ENCODE measurements at regions not wholly inside any gene's neighbourhood (a gene's known extent, or its start where the extent isn't known, plus 50 kb on each side); places are given as distances from the start of the nearest gene placed in this dataset.
A peak's percentile ranks its signal among the peaks of the same experiment; 100 is the strongest.

- Histone ChIP-seq H4K91ac (ENCODE audit: insufficient read length, low read depth, low read length) (no peak overlapping the region), H4K20me1 (ENCODE audit: control insufficient read depth, insufficient read depth, insufficient read length) (no peaks in the 10 kb centered on the region), H3K27me3 (ENCODE audit: insufficient read depth, low read length) (no peaks in the 10 kb centered on the region), H3K14ac (ENCODE audit: insufficient read depth, low read length) (no peak overlapping the region), H3T11ph (ENCODE audit: low read length) (no peak overlapping the region), H3K4me2 (ENCODE audit: insufficient read depth, insufficient read length, low read length) (peak overlapping the region; percentile 51), H3K23ac (ENCODE audit: insufficient read length, low read depth, low read length) (no peak overlapping the region), H3K56ac (ENCODE audit: insufficient read length, low read depth, low read length) (no peak overlapping the region), H2BK5ac (ENCODE audit: insufficient read length, low read length) (no peak overlapping the region), H2AFZ (ENCODE audit: low read length) (no peak overlapping the region), H2BK120ac (ENCODE audit: low read depth, low read length, poor library complexity, severe bottlenecking) (no peak overlapping the region), H3K4ac (ENCODE audit: low read depth, low read length) (no peak overlapping the region), H4K8ac (replicated peaks; ENCODE audit: insufficient read length, low read depth, low read length) (no peak overlapping the region), H3K4me1 (ENCODE audit: insufficient read depth, low read length) (peaks cover 2% of the 10 kb centered on the region; the same call in 1 of the 2 replicates), H4K5ac (ENCODE audit: insufficient read length, low read depth, low read length) (no peak overlapping the region), H2BK15ac (ENCODE audit: low read depth, low read length) (no peak overlapping the region), H3K18ac (ENCODE audit: insufficient read length, low read depth, low read length) (no peak overlapping the region), H3K9me3 (ENCODE audit: control insufficient read depth, low read depth, low read length) (no peaks in the 10 kb centered on the region), H2BK12ac (ENCODE audit: insufficient read length, low read depth, low read length) (no peak overlapping the region), H2BK20ac (ENCODE audit: low read depth, low read length, poor library complexity, severe bottlenecking) (no peak overlapping the region), H3K79me2 (ENCODE audit: insufficient read depth, low read length) (no peaks in the 10 kb centered on the region), H2AK5ac (ENCODE audit: insufficient read length, low read length) (no peak overlapping the region), H3K79me1 (ENCODE audit: insufficient read depth, low read depth, low read length, poor library complexity, severe bottlenecking) (no peaks in the 10 kb centered on the region), H3K23me2 (ENCODE audit: insufficient read length, low read depth, low read length, poor library complexity, severe bottlenecking) (no peaks in the 10 kb centered on the region), H3K9ac (ENCODE audit: extremely low read depth, insufficient read length, low read length) (no peak overlapping the region), H3K27ac (ENCODE audit: insufficient read length, low read depth, low read length) (no peak overlapping the region)
- H3K9me3 Mint-ChIP-seq, result no peaks in the 10 kb centered on the region; a peak in 1 of 5 replicates
- no peaks in the 10 kb centered on the region for H3K27me3 Mint-ChIP-seq (ENCODE audit: low read depth)
- H3K4me3 Mint-ChIP-seq, result no peak overlapping the region
- peaks cover 18% of the 10 kb centered on the region in 2 experiments for H3K4me1 Mint-ChIP-seq
- DNase-seq, result no peak
- WGBS (ENCODE audit: extremely low coverage, insufficient read length, low lambda C conversion rate), result no CpG with 5 or more reads among the region's 1 CpG
- H3K36me3 Mint-ChIP-seq (ENCODE audit: insufficient read depth in 1 of 3, low read depth in 3 of 3), result peaks cover 0 to 6% (median 0%) of the 10 kb centered on the region in 3 experiments; a peak in 2 of 7 replicates
- TF ChIP-seq CTCF (conservative IDR thresholded peaks at IDR 0.05), result no peak
- H3K27ac Mint-ChIP-seq, result no peak overlapping the region
These were observed 343.0 kb downstream of the AMY1C start for GRCh38 chr1:104092698-104093097.

Measured in H9 (cell line).